ENCODE measurements at regions not wholly inside any gene's neighbourhood (a gene's known extent, or its start where the extent isn't known, plus 50 kb on each side); places are given as distances from the start of the nearest gene placed in this dataset.

GRCh38 chr3:87164245-87164644 lies 62.9 kb upstream of the CHMP2B start:
- H3K4ac ChIP-seq (replicated peaks; ENCODE audit: insufficient read length, low read depth, low read length) = no peak overlapping the region
- no peak for FAIRE-seq
- H3K23me2 ChIP-seq (ENCODE audit: low read depth, low read length) = no peaks in the 10 kb centered on the region
- no peaks in the 10 kb centered on the region for H4K20me1 ChIP-seq (replicated peaks in 1 of 2; ENCODE audit: control insufficient read depth in 1 of 2, insufficient read depth in 2 of 2, low read length in 2 of 2)
- H4K91ac ChIP-seq (replicated peaks; ENCODE audit: insufficient read length, low read length) = no peak overlapping the region
- no peaks in the 10 kb centered on the region for H3K36me3 ChIP-seq (ENCODE audit: control insufficient read depth in 2 of 4, insufficient read depth in 4 of 4, low read length in 3 of 4)
- no peak overlapping the region for H4K8ac ChIP-seq (ENCODE audit: extremely low read depth, insufficient read depth, low read length)
- H3K9ac ChIP-seq (replicated peaks in 1 of 4; ENCODE audit: extremely low read depth in 1 of 4, low read depth in 3 of 4, low read length in 3 of 4) = no peak overlapping the region
- ChIA-PET POLR2A (ENCODE audit: partially characterized antibody) (no interaction called here), CTCF (ENCODE audit: partially characterized antibody) (interaction anchor here (1.3 kb wide), 1 partner anchor 15 kb away, joined by 3 read pairs; no protein-coding TSS in a partner anchor)
- no peak overlapping the region for H3K56ac ChIP-seq (replicated peaks; ENCODE audit: insufficient read length, low read depth, low read length)
- WGBS, 2 experiments (ENCODE audit: extremely low coverage in 1 of 2, insufficient coverage in 1 of 2, insufficient read length in 1 of 2, insufficient replicate concordance in 2 of 2, low coverage in 1 of 2, low lambda C conversion rate in 2 of 2, missing lambda C conversion rate in 1 of 2) = 97% methylated on average over 3 of the region's 3 CpGs; no CpG with 5 or more reads in 1 of the 2 experiments
- no peak overlapping the region for H2BK12ac ChIP-seq (ENCODE audit: low read depth, low read length)
- H3K79me2 ChIP-seq (ENCODE audit: control insufficient read depth in 1 of 2, insufficient read depth in 2 of 2, low read length in 2 of 2) = no peaks in the 10 kb centered on the region
- no peak overlapping the region for H3K23ac ChIP-seq (ENCODE audit: insufficient read length)
- H3K4me1 ChIP-seq (replicated peaks in 1 of 4; ENCODE audit: control insufficient read depth in 3 of 4, insufficient read depth in 4 of 4, low read length in 3 of 4) = peaks cover 0 to 9% (median 2%) of the 10 kb centered on the region in 4 experiments; a peak in 3 of 7 replicates
- H2AFZ ChIP-seq (ENCODE audit: low read length) = no peak overlapping the region
- no peak overlapping the region for H3K14ac ChIP-seq (ENCODE audit: insufficient read length)
- H3K18ac ChIP-seq (ENCODE audit: extremely low read depth, low read length) = no peak overlapping the region
- H3K27ac ChIP-seq (ENCODE audit: low read depth, low read length) = no peak overlapping the region
- no peaks in the 10 kb centered on the region for H3K27me3 ChIP-seq (replicated peaks in 1 of 4; ENCODE audit: control insufficient read depth in 3 of 4, extremely low read depth in 1 of 4, insufficient read depth in 3 of 4, low read length in 3 of 4)
- H2BK20ac ChIP-seq (ENCODE audit: low read length) = no peak overlapping the region
- no peak overlapping the region for H2BK5ac ChIP-seq (ENCODE audit: low read depth, low read length)
- H2AK5ac ChIP-seq (ENCODE audit: low read depth, low read length) = no peak overlapping the region
- H3K4me2 ChIP-seq (ENCODE audit: insufficient read depth in 1 of 2, low read depth in 2 of 2, low read length in 2 of 2) = no peak overlapping the region
- H2BK15ac ChIP-seq (ENCODE audit: low read length) = no peak overlapping the region
- H4K5ac ChIP-seq (ENCODE audit: insufficient read length, low read depth, low read length) = no peak overlapping the region
- no peak overlapping the region for H3K4me3 ChIP-seq (ENCODE audit: extremely low read depth in 1 of 4, insufficient read depth in 2 of 4, low read depth in 3 of 4, low read length in 4 of 4)
- no peak overlapping the region for H2BK120ac ChIP-seq (replicated peaks; ENCODE audit: low read depth, low read length)
- no peaks in the 10 kb centered on the region for H3K79me1 ChIP-seq (ENCODE audit: low read depth, low read length)
- no peak for DNase-seq (ENCODE audit: low read depth in 1 of 2, low spot score in 2 of 2)
- H3K9me3 ChIP-seq (ENCODE audit: insufficient read depth in 2 of 2, low read depth in 1 of 2, low read length in 1 of 2) = no peaks in the 10 kb centered on the region
- no peak for TF ChIP-seq CHD7 (IDR thresholded peaks at IDR 0.05; ENCODE audit: insufficient replicate concordance, low read length)

All from H1 (cell line).